Neural cell (in vitro differentiated cells): ENCODE measurements at regions not wholly inside any gene's neighbourhood (a gene's known extent, or its start where the extent isn't known, plus 50 kb on each side); places are given as distances from the start of the nearest gene placed in this dataset.

Source experiments
- H2AFZ ChIP-seq: fragments of 200-600, 300-800 bp; sonication (generic), shearing (Covaris generic); 2 replicates; pipeline ENCODE4 v1.6.0; 2014; ENCODE audit warnings: low read depth, mild to moderate bottlenecking, antibody characterized with exemption, low read length, moderate library complexity
- H3F3A ChIP-seq: fragments of 200-600 bp; shearing (Covaris generic); 2 replicates; pipeline ENCODE4 v1.6.1; 2016; ENCODE audit warnings: mild to moderate bottlenecking, moderate library complexity, mixed read lengths, antibody characterized with exemption, low read length; ENCODE audit not compliant: insufficient read depth, poor library complexity, severe bottlenecking
- H3K27ac ChIP-seq: fragments of 200-600, 300-800 bp; sonication (generic), shearing (Covaris generic); 2 replicates; pipeline ENCODE4 v1.5.1; 2014; ENCODE audit warnings: mild to moderate bottlenecking, low read length, moderate library complexity
- H3K27me3 ChIP-seq: fragments of 300-800, 200-600 bp; sonication (generic), shearing (Covaris generic); 2 replicates; pipeline ENCODE4 v1.6.0; 2014; ENCODE audit warnings: mild to moderate bottlenecking, low read depth, low read length, moderate library complexity; ENCODE audit not compliant: insufficient read depth
- H3K36me3 ChIP-seq: fragments of 300-800, 200-600 bp; sonication (generic), shearing (Covaris generic); 2 replicates; pipeline ENCODE4 v1.5.1; 2014; ENCODE audit warnings: mild to moderate bottlenecking, antibody characterized with exemption, low read length, moderate library complexity; ENCODE audit not compliant: insufficient read depth
- H3K4me2 ChIP-seq: fragments of 300-800, 200-600 bp; sonication (generic), shearing (Covaris generic); 2 replicates; pipeline ENCODE4 v1.6.0; 2014; ENCODE audit warnings: mild to moderate bottlenecking, low read length
- H3K4me3 ChIP-seq: fragments of 300-800, 200-600 bp; sonication (generic), shearing (Covaris generic); 2 replicates; pipeline ENCODE4 v1.5.1; 2014; ENCODE audit warnings: mild to moderate bottlenecking, low read length, moderate library complexity
- H3K79me2 ChIP-seq: fragments of 200-600 bp; shearing (Covaris generic); replicated peaks from 2 replicates; pipeline ENCODE4 v1.6.0; 2014; ENCODE audit warnings: mild to moderate bottlenecking, low read length, moderate library complexity; ENCODE audit not compliant: insufficient read depth
- H3K9ac ChIP-seq: fragments of 300-800, 200-600 bp; sonication (generic), shearing (Covaris generic); 2 replicates; pipeline ENCODE4 v1.6.1; 2016; ENCODE audit warnings: mild to moderate bottlenecking, low read length, mixed read lengths
- H3K9me2 ChIP-seq: fragments of 200-600 bp; shearing (Covaris generic); 2 replicates; pipeline ENCODE4 v1.6.1; 2016; ENCODE audit warnings: mild to moderate bottlenecking, low read length, mixed read lengths; ENCODE audit not compliant: insufficient read depth
- H3K9me3 ChIP-seq: fragments of 200-600, 300-800 bp; sonication (generic), shearing (Covaris generic); 2 replicates; pipeline ENCODE4 v1.6.1; 2016; ENCODE audit warnings: mild to moderate bottlenecking, mixed run types, low read length, moderate library complexity, mixed read lengths
- H4K20me1 ChIP-seq: fragments of 200-600 bp; shearing (Covaris generic); 2 replicates; pipeline ENCODE4 v1.6.1; 2016; ENCODE audit warnings: mild to moderate bottlenecking, mixed run types; ENCODE audit not compliant: insufficient read depth
- CTCF ChIP-seq: fragments of 450-650 bp; IDR thresholded peaks from 2 replicates; pipeline ENCODE4 v1.5.1; 2014; ENCODE audit warnings: antibody characterized with exemption, mild to moderate bottlenecking, moderate library complexity; ENCODE audit not compliant: poor library complexity, severe bottlenecking
- EP300 ChIP-seq: fragments of 450-650 bp; conservative IDR thresholded peaks from 2 replicates; pipeline ENCODE4 v1.6.1; 2014; ENCODE audit warnings: antibody characterized with exemption, mild to moderate bottlenecking, moderate library complexity; ENCODE audit not compliant: poor library complexity, severe bottlenecking
- EZH2 ChIP-seq: fragments of 200-600, 300-800 bp; shearing (Covaris generic), sonication (generic); IDR thresholded peaks from 2 replicates; pipeline ENCODE4 v1.6.1; 2014; ENCODE audit warnings: antibody characterized with exemption, low read length, borderline replicate concordance, mild to moderate bottlenecking; ENCODE audit not compliant: insufficient read depth, poor library complexity, severe bottlenecking
- MXI1 ChIP-seq: fragments of 450-650 bp; conservative IDR thresholded peaks from 2 replicates; pipeline ENCODE4 v1.6.1; 2014; ENCODE audit warnings: antibody characterized with exemption, mild to moderate bottlenecking; ENCODE audit not compliant: poor library complexity, severe bottlenecking
- POLR2AphosphoS5 ChIP-seq: IDR thresholded peaks from 2 replicates; pipeline ENCODE4 v1.6.1; 2012
- RAD21 ChIP-seq: fragments of 450-650 bp; conservative IDR thresholded peaks from 2 replicates; pipeline ENCODE4 v1.6.1; 2014; ENCODE audit warnings: antibody characterized with exemption, mild to moderate bottlenecking, moderate library complexity
- SMC3 ChIP-seq: fragments of 450-650 bp; conservative IDR thresholded peaks from 2 replicates; pipeline ENCODE4 v1.6.1; 2014; ENCODE audit warnings: antibody characterized with exemption, mild to moderate bottlenecking, moderate library complexity; ENCODE audit not compliant: poor library complexity
- TAF1 ChIP-seq: IDR thresholded peaks from 2 replicates; pipeline ENCODE4 v1.6.1; 2012; ENCODE audit warnings: low read depth
- TF ChIP-seq, protein P1 (sequence below): IDR thresholded peaks from 2 replicates; pipeline ENCODE4 v1.6.1; 2012; ENCODE audit warnings: borderline replicate concordance

GRCh38 chr9:73853549-73853948, 643.6 kb upstream of the RORB start:
- no peaks in the 10 kb centered on the region for H3K79me2 ChIP-seq
- H3K9me2 ChIP-seq = no peaks in the 10 kb centered on the region
- H3F3A ChIP-seq = no peaks in the 10 kb centered on the region
- H3K36me3 ChIP-seq = no peaks in the 10 kb centered on the region
- no peak overlapping the region for H3K9ac ChIP-seq
- no peak overlapping the region for H2AFZ ChIP-seq
- no peak overlapping the region for H3K4me2 ChIP-seq
- H4K20me1 ChIP-seq = no peaks in the 10 kb centered on the region
- no peaks in the 10 kb centered on the region for H3K9me3 ChIP-seq
- TF ChIP-seq POLR2AphosphoS5 (no peak), RAD21 (no peak), TAF1 (no peak), EZH2 (no peak), MXI1 (no peak), CTCF (no peak), EP300 (no peak), SMC3 (no peak)
- TF ChIP-seq, protein P1, sequence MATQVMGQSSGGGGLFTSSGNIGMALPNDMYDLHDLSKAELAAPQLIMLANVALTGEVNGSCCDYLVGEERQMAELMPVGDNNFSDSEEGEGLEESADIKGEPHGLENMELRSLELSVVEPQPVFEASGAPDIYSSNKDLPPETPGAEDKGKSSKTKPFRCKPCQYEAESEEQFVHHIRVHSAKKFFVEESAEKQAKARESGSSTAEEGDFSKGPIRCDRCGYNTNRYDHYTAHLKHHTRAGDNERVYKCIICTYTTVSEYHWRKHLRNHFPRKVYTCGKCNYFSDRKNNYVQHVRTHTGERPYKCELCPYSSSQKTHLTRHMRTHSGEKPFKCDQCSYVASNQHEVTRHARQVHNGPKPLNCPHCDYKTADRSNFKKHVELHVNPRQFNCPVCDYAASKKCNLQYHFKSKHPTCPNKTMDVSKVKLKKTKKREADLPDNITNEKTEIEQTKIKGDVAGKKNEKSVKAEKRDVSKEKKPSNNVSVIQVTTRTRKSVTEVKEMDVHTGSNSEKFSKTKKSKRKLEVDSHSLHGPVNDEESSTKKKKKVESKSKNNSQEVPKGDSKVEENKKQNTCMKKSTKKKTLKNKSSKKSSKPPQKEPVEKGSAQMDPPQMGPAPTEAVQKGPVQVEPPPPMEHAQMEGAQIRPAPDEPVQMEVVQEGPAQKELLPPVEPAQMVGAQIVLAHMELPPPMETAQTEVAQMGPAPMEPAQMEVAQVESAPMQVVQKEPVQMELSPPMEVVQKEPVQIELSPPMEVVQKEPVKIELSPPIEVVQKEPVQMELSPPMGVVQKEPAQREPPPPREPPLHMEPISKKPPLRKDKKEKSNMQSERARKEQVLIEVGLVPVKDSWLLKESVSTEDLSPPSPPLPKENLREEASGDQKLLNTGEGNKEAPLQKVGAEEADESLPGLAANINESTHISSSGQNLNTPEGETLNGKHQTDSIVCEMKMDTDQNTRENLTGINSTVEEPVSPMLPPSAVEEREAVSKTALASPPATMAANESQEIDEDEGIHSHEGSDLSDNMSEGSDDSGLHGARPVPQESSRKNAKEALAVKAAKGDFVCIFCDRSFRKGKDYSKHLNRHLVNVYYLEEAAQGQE = no peak
- H3K27ac ChIP-seq = no peak overlapping the region
- H3K4me3 ChIP-seq = no peak overlapping the region
- no peaks in the 10 kb centered on the region for H3K27me3 ChIP-seq

DNA sequence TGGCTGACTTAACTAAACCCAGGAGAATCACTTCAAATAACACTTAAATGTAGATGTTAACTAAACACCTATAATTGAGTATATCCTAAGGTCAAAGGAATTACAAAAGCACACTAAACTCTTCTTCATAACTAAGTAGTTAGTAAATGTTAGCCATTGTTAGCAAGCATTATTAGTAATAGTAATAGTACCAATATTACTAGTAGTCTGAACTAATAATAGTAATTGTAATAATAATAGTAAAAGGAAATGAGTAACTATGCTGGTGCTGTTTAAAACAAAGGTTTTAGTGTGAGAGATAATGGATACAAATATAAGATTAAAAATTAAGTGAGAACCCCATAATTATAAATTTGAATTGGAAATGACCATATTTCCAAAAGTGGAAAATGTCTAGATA, 641.9 kb upstream of the RORB start:
- TF ChIP-seq CTCF (no peak), SMC3 (no peak), TAF1 (no peak), RAD21 (no peak), EZH2 (no peak)
- TF ChIP-seq, protein P1 = no peak
- H3K9ac ChIP-seq = no peak overlapping the region
- no peaks in the 10 kb centered on the region for H3K9me3 ChIP-seq
- no peak overlapping the region for H3K4me3 ChIP-seq
- no peaks in the 10 kb centered on the region for H3K79me2 ChIP-seq
- H3F3A ChIP-seq = no peaks in the 10 kb centered on the region
- H2AFZ ChIP-seq = no peak overlapping the region
- H3K9me2 ChIP-seq = no peaks in the 10 kb centered on the region
- H3K27me3 ChIP-seq = no peaks in the 10 kb centered on the region
- H3K36me3 ChIP-seq = no peaks in the 10 kb centered on the region
- H3K4me2 ChIP-seq = no peak overlapping the region
- H3K27ac ChIP-seq = no peak overlapping the region
- H4K20me1 ChIP-seq = no peaks in the 10 kb centered on the region
